ENCODE measurements at regions not wholly inside any gene's neighbourhood (a gene's known extent, or its start where the extent isn't known, plus 50 kb on each side); places are given as distances from the start of the nearest gene placed in this dataset.

GRCh38 chr20:50366270-50367103 is 143.7 kb upstream of the PTPN1 start:
- FAIRE-seq (no peak), DNase-seq (ENCODE audit: extremely low read depth in 1 of 4, low spot score in 3 of 4) (peak in 1 of 4 experiments; percentile 43), ATAC-seq (no peak)
- H3K9me1 ChIP-seq (ENCODE audit: control insufficient read depth, insufficient read depth, low read length), result no peaks in the 10 kb centered on the region
- H3K9ac ChIP-seq (ENCODE audit: insufficient read depth in 1 of 2, low read depth in 2 of 2, low read length in 2 of 2), result no peak overlapping the region
- no peaks in the 10 kb centered on the region for H3K27me3 ChIP-seq (ENCODE audit: control insufficient read depth in 2 of 2, insufficient read depth in 2 of 2, low read length in 2 of 2)
- ChIA-PET POLR2A (interaction anchor here (0.6 kb wide), 1 partner anchor 269 kb away, joined by 3 read pairs; no protein-coding TSS in a partner anchor), CTCF (ENCODE audit: low intra/inter-chr PET ratio) (no interaction called here)
- 8% methylated on average over 7 of the region's 7 CpGs for WGBS (ENCODE audit: insufficient coverage, low coverage, missing lambda C conversion rate)
- no peak overlapping the region for H2AFZ ChIP-seq (ENCODE audit: low read depth, low read length)
- no TSS peak for BruUV-seq (replicated peaks)
- no peak overlapping the region for H3K4me3 ChIP-seq
- intact Hi-C loops (cut with micrococcal nuclease) (no loop called here), in situ Hi-C loops (cut with MboI) (no loop called here)
- peaks cover 7 to 8% of the 10 kb centered on the region in 2 experiments; a peak in 4 of 5 replicates for H3K4me1 ChIP-seq (replicated peaks in 1 of 2; ENCODE audit: control insufficient read depth in 2 of 2, insufficient read depth in 2 of 2, low read length in 2 of 2)
- H3K27ac ChIP-seq (ENCODE audit: extremely low read depth, low read depth, low read length), result no peak overlapping the region
- H3K79me2 ChIP-seq (ENCODE audit: control insufficient read depth, insufficient read depth, low read length), result no peaks in the 10 kb centered on the region
- no peaks in the 10 kb centered on the region for H3K36me3 ChIP-seq (ENCODE audit: control insufficient read depth, insufficient read depth, low read length)
- no peak overlapping the region for H3K4me2 ChIP-seq (ENCODE audit: insufficient read depth, low read length)
- no peaks in the 10 kb centered on the region for H4K20me1 ChIP-seq (replicated peaks; ENCODE audit: control insufficient read depth, insufficient read depth, low read length)
- no peaks in the 10 kb centered on the region for H3K9me3 ChIP-seq (replicated peaks; ENCODE audit: control insufficient read depth, insufficient read depth, low read depth, low read length)
- no peak for TF ChIP-seq CGGBP1 (CRISPR knock-in tag; IDR thresholded peaks at IDR 0.05)
- 0 out of 4 replicates have a peak, but pooled peaks of 1 of the 2 experiments have one; percentile 11 for TF ChIP-seq KDM1A (IDR thresholded peaks at IDR 0.05)
- no peak for TF ChIP-seq NKRF (IDR thresholded peaks at IDR 0.05; ENCODE audit: borderline replicate concordance)
- no peak for TF ChIP-seq SNAPC5 (CRISPR knock-in tag; IDR thresholded peaks at IDR 0.05)
- TF ChIP-seq KLF13 (tag; IDR thresholded peaks at IDR 0.05; ENCODE audit: borderline replicate concordance, low read depth), result no peak
- no peak for TF ChIP-seq ZNF282 (CRISPR knock-in tag; IDR thresholded peaks at IDR 0.05)
- TF ChIP-seq, protein P1, sequence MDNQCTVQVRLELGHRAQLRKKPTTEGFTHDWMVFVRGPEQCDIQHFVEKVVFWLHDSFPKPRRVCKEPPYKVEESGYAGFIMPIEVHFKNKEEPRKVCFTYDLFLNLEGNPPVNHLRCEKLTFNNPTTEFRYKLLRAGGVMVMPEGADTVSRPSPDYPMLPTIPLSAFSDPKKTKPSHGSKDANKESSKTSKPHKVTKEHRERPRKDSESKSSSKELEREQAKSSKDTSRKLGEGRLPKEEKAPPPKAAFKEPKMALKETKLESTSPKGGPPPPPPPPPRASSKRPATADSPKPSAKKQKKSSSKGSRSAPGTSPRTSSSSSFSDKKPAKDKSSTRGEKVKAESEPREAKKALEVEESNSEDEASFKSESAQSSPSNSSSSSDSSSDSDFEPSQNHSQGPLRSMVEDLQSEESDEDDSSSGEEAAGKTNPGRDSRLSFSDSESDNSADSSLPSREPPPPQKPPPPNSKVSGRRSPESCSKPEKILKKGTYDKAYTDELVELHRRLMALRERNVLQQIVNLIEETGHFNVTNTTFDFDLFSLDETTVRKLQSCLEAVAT (IDR thresholded peaks at IDR 0.05), result no peak
- peak; percentile 82 for TF ChIP-seq NFIX (CRISPR knock-in tag; IDR thresholded peaks at IDR 0.05; ENCODE audit: low read depth)
- no peak for TF ChIP-seq IRF1 (CRISPR knock-in tag; IDR thresholded peaks at IDR 0.05; ENCODE audit: borderline replicate concordance)
- peak; percentile 60 for TF ChIP-seq MEIS2 (IDR thresholded peaks at IDR 0.05; ENCODE audit: partially characterized antibody)
- TF ChIP-seq PRMT5 (CRISPR knock-in tag; IDR thresholded peaks at IDR 0.05), result no peak
- no peak for TF ChIP-seq KAT2B (IDR thresholded peaks at IDR 0.05; ENCODE audit: low read depth, low read length)
- no peak for TF ChIP-seq HBP1 (CRISPR knock-in tag; IDR thresholded peaks at IDR 0.05)
- TF ChIP-seq SLC30A9 (CRISPR knock-in tag; IDR thresholded peaks at IDR 0.05), result no peak
- TF ChIP-seq SREBF2 (CRISPR knock-in tag; IDR thresholded peaks at IDR 0.05), result no peak
- no peak for TF ChIP-seq ZNF589 (CRISPR knock-in tag; IDR thresholded peaks at IDR 0.05; ENCODE audit: low read depth)

Data from K562 (cell line).